HuH-7.5 (cell line): ENCODE measurements at regions not wholly inside any gene's neighbourhood (a gene's known extent, or its start where the extent isn't known, plus 50 kb on each side); places are given as distances from the start of the nearest gene placed in this dataset.

Source experiments
- DNase-seq: peaks from one replicate; pipeline ENCODE4 v3.0.0; 2011; ENCODE audit warnings: low spot score

DNA sequence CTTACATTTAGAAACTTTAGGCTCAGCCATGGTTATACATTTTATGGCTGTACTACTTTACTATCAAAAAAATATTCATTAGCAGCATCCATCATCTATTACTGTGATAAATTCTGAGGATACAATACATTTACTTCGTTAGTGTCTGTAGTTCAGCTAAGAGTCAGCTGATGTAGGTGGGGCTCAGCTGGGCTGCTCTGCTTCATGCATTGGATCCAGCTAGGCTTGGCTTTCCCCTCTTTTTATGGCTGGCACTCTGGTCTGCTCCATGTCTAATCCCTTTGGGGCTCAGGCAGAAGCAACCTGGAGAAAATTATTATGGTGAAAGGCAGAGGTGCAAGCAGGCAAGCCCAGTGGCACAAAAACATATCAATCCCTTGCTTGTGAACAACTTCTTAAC is 930.1 kb upstream of the NR2F2 start:
- DNase-seq = no peak

GRCh38 chr15:95401587-95401986 is 928.9 kb upstream of the NR2F2 start:
- DNase-seq = no peak

DNA sequence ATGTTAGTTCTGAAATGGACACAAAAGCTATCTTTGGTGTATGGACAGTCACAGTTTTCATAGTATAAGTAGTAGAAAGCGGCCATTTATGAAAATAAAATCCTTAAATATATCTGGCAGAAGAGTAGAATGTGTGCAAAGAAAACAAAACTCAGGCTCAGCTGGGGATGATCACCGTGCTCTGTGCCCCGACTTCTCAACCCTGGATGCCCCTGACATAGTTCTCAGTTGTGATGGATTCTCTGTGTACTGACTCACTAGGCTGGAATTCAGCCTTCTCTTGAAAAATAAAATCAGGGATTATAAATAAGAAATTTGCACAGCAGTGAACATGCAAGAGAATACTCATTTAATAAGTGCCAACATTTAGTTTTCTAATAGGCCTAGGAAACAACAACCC is 925.1 kb upstream of the NR2F2 start:
- DNase-seq = no peak

DNA sequence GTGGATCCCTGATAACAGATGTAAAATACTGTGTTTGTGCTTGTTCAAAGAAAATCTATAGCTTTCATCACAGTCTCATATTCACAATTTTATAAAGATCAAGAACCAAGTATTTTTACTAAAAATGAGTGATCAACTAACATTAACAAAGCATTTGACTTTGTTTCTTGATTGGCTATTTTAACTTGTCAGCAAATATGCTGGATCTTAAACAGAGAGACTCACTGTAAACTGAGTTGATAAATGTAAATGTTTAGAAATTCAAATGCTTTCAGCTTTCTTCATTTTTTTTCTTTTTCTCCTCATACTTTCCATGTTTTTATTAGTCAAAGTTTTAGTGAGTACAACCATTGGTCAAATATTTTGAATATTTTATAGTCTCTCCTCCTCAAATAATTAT is 923.0 kb upstream of the NR2F2 start:
- DNase-seq = no peak

GRCh38 chr15:95409211-95409610 is 921.3 kb upstream of the NR2F2 start:
- DNase-seq = no peak

DNA sequence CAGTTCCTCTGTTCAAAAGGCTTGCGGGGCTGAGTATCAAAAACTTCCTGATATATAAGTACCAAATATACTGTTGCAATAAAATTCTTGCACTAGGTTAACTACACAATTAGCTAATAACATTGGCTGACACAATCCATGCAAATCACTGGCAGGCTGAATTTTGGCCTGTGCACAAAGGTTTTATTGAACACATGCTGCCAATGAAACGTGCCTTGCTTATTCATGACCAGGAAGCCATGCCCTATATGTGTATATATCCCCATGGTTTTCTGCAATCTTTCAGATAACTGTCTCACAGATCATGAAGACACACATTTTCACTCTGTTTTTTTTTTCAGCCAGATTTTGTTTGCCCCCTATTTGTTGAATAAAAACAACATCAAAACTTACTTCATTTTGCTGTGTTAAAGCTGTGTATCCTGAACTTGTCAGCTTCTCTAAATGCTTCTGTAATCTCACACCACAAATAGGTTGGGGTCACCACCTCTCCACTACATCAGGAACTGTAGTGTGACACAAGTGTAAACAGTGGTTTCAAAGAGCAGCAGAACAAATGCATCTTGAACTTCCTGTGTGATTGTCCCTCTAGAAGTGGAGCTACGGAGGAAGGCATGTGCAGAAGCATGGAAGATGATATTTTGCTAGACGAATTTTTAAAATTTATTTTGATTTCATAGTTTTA is 920.7 kb upstream of the NR2F2 start:
- peak; percentile 27 for DNase-seq

- DNase-seq = no peak
Observed at GRCh38 chr15:95410757-95411156, 919.7 kb upstream of the NR2F2 start.

DNA sequence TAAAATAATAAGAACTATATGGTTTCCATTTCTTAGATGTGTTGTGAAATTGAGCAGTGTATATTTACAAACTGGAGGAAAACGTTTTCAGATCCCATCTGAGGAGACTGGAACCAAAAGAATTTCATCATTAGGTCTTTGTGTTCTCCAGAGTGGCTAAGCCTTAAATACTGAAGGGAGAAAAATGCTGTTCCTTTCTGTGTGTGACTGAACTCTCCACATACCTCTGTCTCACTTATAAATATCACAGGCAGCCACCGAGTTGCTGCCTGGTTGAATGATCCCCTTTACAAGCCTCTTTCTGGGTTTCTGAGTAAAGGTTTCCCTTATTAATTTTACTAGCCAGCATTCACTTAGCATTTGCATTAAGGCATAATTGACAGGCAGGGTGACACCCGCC is 913.9 kb upstream of the NR2F2 start:
- no peak for DNase-seq

GRCh38 chr15:95417761-95418160 is 912.7 kb upstream of the NR2F2 start:
- no peak for DNase-seq

- DNase-seq = no peak
Observed at GRCh38 chr15:95422255-95422654, 908.2 kb upstream of the NR2F2 start.

DNA sequence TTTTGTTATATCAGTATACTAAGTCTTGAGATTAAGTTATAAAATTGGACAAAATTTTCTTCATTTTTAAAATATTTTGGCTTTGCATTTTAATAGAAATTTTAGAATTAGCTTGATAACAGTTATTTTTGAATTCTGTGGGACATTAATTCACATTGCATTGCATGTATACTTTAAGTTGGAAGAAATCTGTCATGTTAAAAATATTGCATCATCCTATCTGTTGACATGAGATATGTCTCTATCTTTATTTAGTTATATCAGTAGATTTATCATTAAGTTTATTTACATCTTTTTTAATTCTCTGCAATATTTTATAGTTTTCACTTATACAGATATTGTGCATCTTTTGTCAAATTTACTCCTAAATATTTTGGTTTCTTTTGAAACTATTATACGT is 904.6 kb upstream of the NR2F2 start:
- no peak for DNase-seq

GRCh38 chr15:95429345-95429744 is 901.2 kb upstream of the NR2F2 start:
- no peak for DNase-seq

GRCh38 chr15:95431518-95431917 is 899.0 kb upstream of the NR2F2 start:
- no peak for DNase-seq

DNA sequence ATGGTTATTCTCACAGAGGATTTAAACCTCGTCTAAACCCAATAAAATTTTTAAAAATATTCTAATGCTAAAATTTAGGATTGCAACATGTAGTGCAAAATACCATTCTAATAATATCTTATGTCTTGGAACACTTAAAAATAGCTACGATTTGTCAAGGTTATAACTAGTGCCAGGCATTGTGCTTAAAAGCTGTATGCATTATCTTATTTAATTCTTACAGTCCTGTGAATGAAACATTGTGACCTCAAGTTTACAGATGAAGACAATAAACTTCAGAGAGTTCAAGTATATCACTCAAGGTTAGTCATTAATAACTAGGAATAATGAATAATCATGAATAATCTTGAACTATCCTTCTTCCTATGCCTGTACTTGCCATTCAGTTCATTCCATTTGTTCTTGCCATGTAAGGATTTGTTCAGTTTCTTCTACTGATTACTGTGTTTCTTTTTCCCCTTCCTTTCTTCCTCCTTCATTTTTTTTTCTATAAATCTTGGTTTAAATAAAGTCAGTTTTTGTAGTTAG is 897.6 kb upstream of the NR2F2 start:
- DNase-seq = no peak

- DNase-seq = no peak
Observed at GRCh38 chr15:95439922-95440376, 890.6 kb upstream of the NR2F2 start.

DNA sequence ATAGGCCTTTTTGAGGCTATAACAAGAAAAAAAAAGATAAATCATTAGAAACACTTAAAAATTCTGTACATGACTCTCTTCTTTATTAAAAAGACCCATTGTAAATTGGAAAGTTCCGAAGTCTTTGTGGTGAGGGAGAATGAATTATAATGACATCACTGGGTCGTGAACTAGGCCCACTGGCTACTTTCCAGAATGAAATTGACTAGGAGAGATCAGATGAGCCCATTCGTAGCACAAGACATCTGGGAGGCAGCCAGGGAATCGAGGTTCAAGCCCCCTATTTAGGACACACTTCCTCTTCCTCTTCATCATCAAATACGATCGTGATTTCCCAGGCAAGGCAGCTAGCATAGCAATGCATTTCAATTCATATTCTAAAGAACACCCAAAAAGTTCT is 889.8 kb upstream of the NR2F2 start:
- no peak for DNase-seq

- no peak for DNase-seq
Observed at GRCh38 chr15:95442107-95442719, 888.3 kb upstream of the NR2F2 start.

- no peak for DNase-seq
Observed at GRCh38 chr15:95444860-95445259, 885.6 kb upstream of the NR2F2 start.

GRCh38 chr15:95446854-95447253 is 883.6 kb upstream of the NR2F2 start:
- no peak for DNase-seq

DNA sequence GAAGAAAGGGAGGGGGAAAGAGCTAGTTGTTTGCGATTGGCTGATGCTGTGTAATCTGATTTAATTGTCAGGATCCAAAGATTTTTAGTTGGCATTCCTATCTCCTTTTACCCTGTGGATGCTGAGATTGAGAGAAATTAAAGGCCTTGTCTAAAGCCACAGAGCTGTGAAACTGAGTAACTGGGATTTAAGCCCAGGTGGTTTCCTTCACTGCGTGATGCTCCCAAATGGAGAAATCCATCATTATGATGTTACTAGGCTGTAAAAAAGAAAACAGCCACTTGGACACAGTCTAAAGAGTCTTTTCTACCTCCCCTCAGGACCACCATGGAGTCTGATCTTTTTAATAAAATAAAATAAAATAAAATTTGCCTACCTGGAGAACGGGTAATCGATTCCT is 883.0 kb upstream of the NR2F2 start:
- no peak for DNase-seq

DNA sequence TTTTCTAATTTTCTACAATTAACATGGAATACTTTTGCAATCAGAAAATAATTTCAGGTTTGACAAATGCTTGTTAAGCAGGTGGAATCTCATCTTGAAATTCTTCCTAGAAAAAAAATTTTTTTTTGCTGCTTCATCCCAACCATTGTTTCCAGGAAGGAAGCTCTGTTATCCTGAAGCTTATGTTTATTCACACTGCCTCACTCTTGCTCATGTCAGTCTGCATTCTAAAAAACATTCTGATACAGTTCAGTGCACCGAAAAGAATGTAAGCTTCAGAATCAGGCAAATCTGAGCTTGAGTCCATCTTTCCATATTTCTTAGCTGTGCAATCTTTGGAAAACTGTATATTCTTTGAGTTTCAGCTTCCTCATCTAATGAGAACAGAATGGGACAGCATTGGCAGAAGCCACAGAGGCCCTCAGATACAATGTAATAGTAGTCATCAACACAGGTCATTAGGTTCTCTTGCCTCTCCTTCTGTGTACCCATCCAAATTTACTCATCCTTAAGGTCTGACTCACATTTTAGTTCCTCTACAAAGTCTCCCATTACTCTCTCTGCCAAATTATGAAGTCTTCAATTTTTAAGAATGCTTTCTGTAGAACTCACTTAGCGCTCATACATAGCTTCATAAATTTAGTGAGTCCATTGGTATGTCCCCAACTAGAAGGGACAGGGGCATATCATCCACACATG is 881.8 kb upstream of the NR2F2 start:
- no peak for DNase-seq

- no peak for DNase-seq
Observed at GRCh38 chr15:95449230-95449628, 881.3 kb upstream of the NR2F2 start.

GRCh38 chr15:95450413-95450812 is 880.1 kb upstream of the NR2F2 start:
- DNase-seq = no peak
